ELR (cell line): ENCODE measurements at regions not wholly inside any gene's neighbourhood (a gene's known extent, or its start where the extent isn't known, plus 50 kb on each side); places are given as distances from the start of the nearest gene placed in this dataset.

ENCODE experiments used
- DNase-seq: peaks from one replicate; pipeline ENCODE4 v3.0.0-alpha.2; 2015; ENCODE audit warnings: low read depth

- peak; percentile 58 for DNase-seq
Measured at GRCh38 chr7:85489498-85489897, 302.6 kb upstream of the SEMA3D start.

- DNase-seq: no peak
Measured at GRCh38 chr7:85488406-85488805, 301.6 kb upstream of the SEMA3D start.

- DNase-seq: no peak
Measured at GRCh38 chr7:85483177-85483576, 296.3 kb upstream of the SEMA3D start.

- no peak for DNase-seq
Measured at GRCh38 chr7:85480666-85481065, 293.8 kb upstream of the SEMA3D start.

- DNase-seq: no peak
Measured at GRCh38 chr7:85479918-85480643, 293.2 kb upstream of the SEMA3D start.

GRCh38 chr7:85478530-85478929 lies 291.7 kb upstream of the SEMA3D start:
- DNase-seq: no peak

GRCh38 chr7:85475476-85475875 lies 288.6 kb upstream of the SEMA3D start:
- DNase-seq: no peak

- no peak for DNase-seq
Measured at GRCh38 chr7:85475071-85475470, 288.2 kb upstream of the SEMA3D start.

- DNase-seq: peak; percentile 63
Measured at GRCh38 chr7:85474234-85474633, 287.4 kb upstream of the SEMA3D start.

GRCh38 chr7:85471740-85472139 lies 284.9 kb upstream of the SEMA3D start:
- DNase-seq: peak; percentile 67

- DNase-seq: peak; percentile 10
Measured at GRCh38 chr7:85471307-85471706, 284.5 kb upstream of the SEMA3D start.

GRCh38 chr7:85469446-85470010 lies 282.7 kb upstream of the SEMA3D start:
- no peak for DNase-seq

GRCh38 chr7:85464042-85464651 lies 277.3 kb upstream of the SEMA3D start:
- peak; percentile 19 for DNase-seq

GRCh38 chr7:85462671-85463070 lies 275.8 kb upstream of the SEMA3D start:
- no peak for DNase-seq

GRCh38 chr7:85457911-85458310 lies 271.1 kb upstream of the SEMA3D start:
- DNase-seq: no peak

GRCh38 chr7:85456254-85456653 lies 269.4 kb upstream of the SEMA3D start:
- no peak for DNase-seq

- no peak for DNase-seq
Measured at GRCh38 chr7:85454904-85455303, 268.0 kb upstream of the SEMA3D start.

- DNase-seq: no peak
Measured at GRCh38 chr7:85452674-85453073, 265.8 kb upstream of the SEMA3D start.

- DNase-seq: no peak
Measured at GRCh38 chr7:85449478-85449877, 262.6 kb upstream of the SEMA3D start.

- DNase-seq: no peak
Measured at GRCh38 chr7:85447004-85447403, 260.1 kb upstream of the SEMA3D start.

GRCh38 chr7:85426487-85426960 lies 239.7 kb upstream of the SEMA3D start:
- DNase-seq: no peak

- DNase-seq: no peak
Measured at GRCh38 chr7:85424298-85424697, 237.4 kb upstream of the SEMA3D start.

GRCh38 chr7:85423209-85423895 lies 236.5 kb upstream of the SEMA3D start:
- no peak for DNase-seq
